Lower leg skin (tissue), 4 donors: ENCODE measurements at regions not wholly inside any gene's neighbourhood (a gene's known extent, or its start where the extent isn't known, plus 50 kb on each side); places are given as distances from the start of the nearest gene placed in this dataset.

Source experiments
- DNase-seq, 2 donors: peaks; one replicate each; pipeline ENCODE4 v3.0.0-alpha.2; 2019; ENCODE audit warnings: low spot score in 2 of 2
- H3K4me3 ChIP-seq: fragments of 200-600 bp; sonication (generic); 2 replicates; pipeline ENCODE4 v1.5.1; 2017; ENCODE audit warnings: mild to moderate bottlenecking, low read depth; ENCODE audit not compliant: poor library complexity, severe bottlenecking
- CTCF ChIP-seq, 3 donors: fragments of 450-650 bp; IDR thresholded peaks; one replicate each; pipeline ENCODE4 v1.5.1; 2016; ENCODE audit warnings: antibody characterized with exemption in 3 of 3, mild to moderate bottlenecking in 3 of 3, moderate library complexity in 2 of 3
- POLR2A ChIP-seq, 2 donors: fragments of 450-650 bp; IDR thresholded peaks; one replicate each; pipeline ENCODE4 v1.6.1; 2016 to 2017; ENCODE audit warnings: antibody characterized with exemption in 2 of 2, mild to moderate bottlenecking in 1 of 2, moderate library complexity in 1 of 2
- WGBS, 2 donors: methylation state at CpG; one replicate each; pipeline ENCODE4 v1.1.5; 2018; 5-methylcytosine and 5-hydroxymethylcytosine counted together
- intact Hi-C: fragments of 100-400 bp; cut with DNase I; formaldehyde crosslinking; loops from one replicate; pipeline ENCODE4 v1.15.0; 2023; ENCODE audit warnings: low total_unique reads

- no peak for DNase-seq
- intact Hi-C loops, result no loop called here
- TF ChIP-seq POLR2A (IDR thresholded peaks at IDR 0.05) (no peak), CTCF (IDR thresholded peaks at IDR 0.05) (no peak)
Measured at GRCh38 chr4:136414981-136415380, 1117.3 kb downstream of the PCDH18 start.

GRCh38 chr4:136412708-136413107 is 1119.6 kb downstream of the PCDH18 start:
- no peak for DNase-seq
- intact Hi-C loops, result no loop called here
- no peak overlapping the region for H3K4me3 ChIP-seq
- whole genome bisulfite sequencing, 2 donors, result 54 to 65% methylated on average over 2 of the region's 2 CpGs
- no peak for TF ChIP-seq POLR2A (IDR thresholded peaks at IDR 0.05)
- no peak for TF ChIP-seq CTCF (IDR thresholded peaks at IDR 0.05)

More at GRCh38 chr4:136414981-136415380, 1117.3 kb downstream of the PCDH18 start:
- H3K4me3 ChIP-seq, result no peak overlapping the region

GRCh38 chr4:136400829-136401228 is 1131.5 kb downstream of the PCDH18 start:
- 87% methylated on average over 5 of the region's 5 CpGs for WGBS, 2 donors
- H3K4me3 ChIP-seq, result no peak overlapping the region
- no peak for TF ChIP-seq CTCF (IDR thresholded peaks at IDR 0.05)
- no peak for TF ChIP-seq POLR2A (IDR thresholded peaks at IDR 0.05)
- intact Hi-C loops, result no loop called here
- DNase-seq, result no peak

- no peak for DNase-seq
- no peak for TF ChIP-seq CTCF (IDR thresholded peaks at IDR 0.05)
- no peak for TF ChIP-seq POLR2A (IDR thresholded peaks at IDR 0.05)
- no peak overlapping the region for H3K4me3 ChIP-seq
- 94% methylated on average over 28 of the region's 44 CpGs for WGBS, 2 donors
- intact Hi-C loops, result no loop called here
Measured at GRCh38 chr4:136395212-136395722, 1137.0 kb downstream of the PCDH18 start.

GRCh38 chr4:136392576-136392975 is 1139.7 kb downstream of the PCDH18 start:
- intact Hi-C loops, result no loop called here
- no peak for TF ChIP-seq POLR2A (IDR thresholded peaks at IDR 0.05)
- TF ChIP-seq CTCF (IDR thresholded peaks at IDR 0.05), result no peak
- DNase-seq, result no peak
- no peak overlapping the region for H3K4me3 ChIP-seq

- intact Hi-C loops, result no loop called here
- whole genome bisulfite sequencing, 2 donors, result 84 to 93% methylated on average over 1 of the region's 1 CpG
- H3K4me3 ChIP-seq, result no peak overlapping the region
- DNase-seq, result no peak
- TF ChIP-seq CTCF (IDR thresholded peaks at IDR 0.05) (no peak), POLR2A (IDR thresholded peaks at IDR 0.05) (no peak)
Measured at GRCh38 chr4:136390824-136391223, 1141.5 kb downstream of the PCDH18 start.
